WTC11 (cell line): ENCODE measurements at regions not wholly inside any gene's neighbourhood (a gene's known extent, or its start where the extent isn't known, plus 50 kb on each side); places are given as distances from the start of the nearest gene placed in this dataset.

ENCODE experiments used
- ATAC-seq: fragments of 200-7000 bp; cut with Tn5 transposase; 2 replicates; pipeline ENCODE4 v1.10.0; 2021; ENCODE audit warnings: mild to moderate bottlenecking, moderate library complexity
- CTCF ChIA-PET: fragments of 300-600 bp; sonication (Branson Sonifier 250); formaldehyde crosslinking; loops from one replicate; lab custom pipeline; 2021; ENCODE audit warnings: antibody characterized with exemption; lab: Charles Lee
- POLR2A ChIA-PET: fragments of 350-600 bp; sonication (Branson Sonifier 250); formaldehyde crosslinking; loops from one replicate; lab custom pipeline; 2021; ENCODE audit warnings: antibody characterized with exemption; lab: Charles Lee
- DNase-seq: peaks from one replicate; pipeline ENCODE4 v3.0.0; 2021; ENCODE audit warnings: low spot score
- H3K27ac Mint-ChIP-seq: 2 replicates; pipeline ENCODE4 v1.8.0; 2021; ENCODE audit warnings: mixed read lengths
- H3K27me3 Mint-ChIP-seq: 2 replicates; pipeline ENCODE4 v1.8.0; 2021; ENCODE audit warnings: low read depth, mild to moderate bottlenecking, moderate library complexity, mixed read lengths
- H3K36me3 Mint-ChIP-seq: 2 replicates; pipeline ENCODE4 v1.8.0; 2021; ENCODE audit warnings: mixed read lengths
- H3K4me1 Mint-ChIP-seq: 2 replicates; pipeline ENCODE4 v1.8.0; 2022; ENCODE audit warnings: mixed read lengths
- H3K4me3 Mint-ChIP-seq: 2 replicates; pipeline ENCODE4 v1.8.0; 2021; ENCODE audit warnings: mild to moderate bottlenecking, moderate library complexity, mixed read lengths
- H3K9me3 Mint-ChIP-seq: 2 replicates; pipeline ENCODE4 v1.8.0; 2021; ENCODE audit warnings: mixed read lengths
- ATF1 ChIP-seq: sonication (generic); formaldehyde crosslinking; IDR thresholded peaks from 2 replicates; pipeline ENCODE4 v1.8.1; 2023; ENCODE audit warnings: mild to moderate bottlenecking, moderate library complexity, missing genetic modification reagents
- ELF4 ChIP-seq: sonication (generic); formaldehyde crosslinking; IDR thresholded peaks from 2 replicates; pipeline ENCODE4 v1.8.1; 2022; ENCODE audit warnings: low read depth, mild to moderate bottlenecking, moderate library complexity, missing genetic modification reagents
- GRHL2 ChIP-seq: fragments of 250-450 bp; sonication (Bioruptor Pico); IDR thresholded peaks from 2 replicates; pipeline ENCODE4 v1.8.0; 2022; ENCODE audit warnings: mild to moderate bottlenecking, moderate library complexity; ENCODE audit not compliant: insufficient replicate concordance, severe bottlenecking
- GTF2I ChIP-seq: fragments of 250-450 bp; sonication (Bioruptor Pico); conservative IDR thresholded peaks from 2 replicates; pipeline ENCODE4 v1.4.0; 2021; ENCODE audit warnings: mild to moderate bottlenecking
- HMGA2 ChIP-seq: fragments of 250-450 bp; sonication (Bioruptor Pico); IDR thresholded peaks from 2 replicates; pipeline ENCODE4 v1.4.0; 2021; ENCODE audit warnings: mild to moderate bottlenecking, moderate library complexity
- IRF2 ChIP-seq: sonication (generic); formaldehyde crosslinking; IDR thresholded peaks from 2 replicates; pipeline ENCODE4 v1.8.0; 2022; ENCODE audit warnings: low read depth, missing genetic modification reagents, borderline replicate concordance
- JUN ChIP-seq: sonication (generic); formaldehyde crosslinking; IDR thresholded peaks from 2 replicates; pipeline ENCODE4 v1.8.0; 2023; ENCODE audit warnings: mild to moderate bottlenecking, missing genetic modification reagents
- KAT7 ChIP-seq: sonication (generic); formaldehyde crosslinking; IDR thresholded peaks from 2 replicates; pipeline ENCODE4 v1.8.1; 2023; ENCODE audit warnings: missing genetic modification reagents, mild to moderate bottlenecking, borderline replicate concordance
- MYBL2 ChIP-seq: sonication (generic); formaldehyde crosslinking; IDR thresholded peaks from 2 replicates; pipeline ENCODE4 v1.8.1; 2023; ENCODE audit warnings: mild to moderate bottlenecking, moderate library complexity, missing genetic modification reagents
- NFYB ChIP-seq: sonication (generic); formaldehyde crosslinking; conservative IDR thresholded peaks from 2 replicates; pipeline ENCODE4 v1.8.0; 2022; ENCODE audit warnings: low read depth, missing genetic modification reagents
- NR1H2 ChIP-seq: sonication (generic); formaldehyde crosslinking; IDR thresholded peaks from 2 replicates; pipeline ENCODE4 v1.9.0; 2021; ENCODE audit warnings: mild to moderate bottlenecking, moderate library complexity, missing genetic modification reagents
- NR2C2 ChIP-seq: sonication (generic); formaldehyde crosslinking; IDR thresholded peaks from 2 replicates; pipeline ENCODE4 v1.8.0; 2022; ENCODE audit warnings: mild to moderate bottlenecking, missing genetic modification reagents
- NR3C1 ChIP-seq: sonication (generic); formaldehyde crosslinking; conservative IDR thresholded peaks from 2 replicates; pipeline ENCODE4 v1.8.1; 2023; ENCODE audit warnings: low read depth, mild to moderate bottlenecking, missing genetic modification reagents
- RELA ChIP-seq: sonication (generic); formaldehyde crosslinking; IDR thresholded peaks from 2 replicates; pipeline ENCODE4 v1.8.1; 2022; ENCODE audit warnings: missing genetic modification reagents, mild to moderate bottlenecking, borderline replicate concordance
- RORB ChIP-seq: fragments of 250-450 bp; sonication (Bioruptor Pico); IDR thresholded peaks from 2 replicates; pipeline ENCODE4 v1.9.0; 2021; ENCODE audit warnings: mild to moderate bottlenecking
- SOX15 ChIP-seq: fragments of 250-450 bp; sonication (Bioruptor Pico); IDR thresholded peaks from 2 replicates; pipeline ENCODE4 v1.9.0; 2021; ENCODE audit warnings: mild to moderate bottlenecking
- TEAD1 ChIP-seq: sonication (generic); formaldehyde crosslinking; IDR thresholded peaks from 2 replicates; pipeline ENCODE4 v1.8.0; 2022; ENCODE audit warnings: mild to moderate bottlenecking, missing genetic modification reagents
- USF1 ChIP-seq: sonication (generic); formaldehyde crosslinking; IDR thresholded peaks from 2 replicates; pipeline ENCODE4 v1.8.0; 2022; ENCODE audit warnings: mild to moderate bottlenecking, missing genetic modification reagents
- ZNF232 ChIP-seq: sonication (generic); formaldehyde crosslinking; IDR thresholded peaks from 2 replicates; pipeline ENCODE4 v1.8.0; 2022; ENCODE audit warnings: mild to moderate bottlenecking, missing genetic modification reagents
- ZNF263 ChIP-seq: sonication (generic); formaldehyde crosslinking; IDR thresholded peaks from 2 replicates; pipeline ENCODE4 v1.8.1; 2022; ENCODE audit warnings: low read depth, mild to moderate bottlenecking, moderate library complexity, missing genetic modification reagents
- ZNF416 ChIP-seq: fragments of 250-450 bp; sonication (Bioruptor Pico); IDR thresholded peaks from 2 replicates; pipeline ENCODE4 v1.9.0; 2021; ENCODE audit warnings: mild to moderate bottlenecking, inconsistent platforms
- TF ChIP-seq, protein P1 (sequence below): sonication (generic); formaldehyde crosslinking; IDR thresholded peaks from 2 replicates; pipeline ENCODE4 v1.8.0; 2022; ENCODE audit warnings: missing genetic modification reagents
- TF ChIP-seq, protein P2 (sequence below): sonication (generic); formaldehyde crosslinking; IDR thresholded peaks from 2 replicates; pipeline ENCODE4 v1.8.0; 2022; ENCODE audit warnings: mild to moderate bottlenecking, missing genetic modification reagents

DNA sequence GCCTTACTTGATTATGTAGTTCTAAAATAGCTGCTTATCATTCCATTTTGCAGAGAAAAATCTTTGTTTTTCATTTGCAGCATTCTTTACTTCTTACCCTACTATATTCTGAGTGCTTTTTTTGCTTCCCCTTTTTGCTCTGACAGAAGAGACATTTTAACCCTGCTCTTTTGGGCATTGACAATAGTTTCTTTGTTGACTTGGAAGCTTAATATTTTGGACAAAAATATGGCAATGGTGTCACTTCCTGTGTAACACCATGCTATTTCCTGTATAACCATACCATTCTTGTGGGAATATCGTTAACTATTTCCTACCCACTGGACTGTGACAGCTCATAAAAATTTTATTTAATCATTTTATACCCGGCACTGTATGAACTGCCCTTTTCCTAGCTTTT lies 747.1 kb downstream of the CDH8 start:
- H3K4me3 Mint-ChIP-seq = no peak overlapping the region
- TF ChIP-seq NR3C1 (CRISPR knock-in tag) = no peak
- no peak for TF ChIP-seq RORB (CRISPR knock-in tag)
- no peak for TF ChIP-seq GTF2I (CRISPR knock-in tag)
- no peak for TF ChIP-seq NR2C2 (CRISPR knock-in tag)
- no peak for TF ChIP-seq SOX15 (CRISPR knock-in tag)
- ATAC-seq (no peak), DNase-seq (no peak)
- no peak overlapping the region for H3K27ac Mint-ChIP-seq
- peaks cover 19% of the 10 kb centered on the region for H3K4me1 Mint-ChIP-seq
- ChIA-PET POLR2A (no interaction called here), CTCF (interaction anchor here (1.3 kb wide), 1 partner anchor 11 kb away, joined by 4 read pairs; no protein-coding TSS in a partner anchor)
- H3K9me3 Mint-ChIP-seq = no peaks in the 10 kb centered on the region; the same call in 1 of the 2 replicates
- H3K27me3 Mint-ChIP-seq = no peaks in the 10 kb centered on the region
- no peaks in the 10 kb centered on the region for H3K36me3 Mint-ChIP-seq

DNA sequence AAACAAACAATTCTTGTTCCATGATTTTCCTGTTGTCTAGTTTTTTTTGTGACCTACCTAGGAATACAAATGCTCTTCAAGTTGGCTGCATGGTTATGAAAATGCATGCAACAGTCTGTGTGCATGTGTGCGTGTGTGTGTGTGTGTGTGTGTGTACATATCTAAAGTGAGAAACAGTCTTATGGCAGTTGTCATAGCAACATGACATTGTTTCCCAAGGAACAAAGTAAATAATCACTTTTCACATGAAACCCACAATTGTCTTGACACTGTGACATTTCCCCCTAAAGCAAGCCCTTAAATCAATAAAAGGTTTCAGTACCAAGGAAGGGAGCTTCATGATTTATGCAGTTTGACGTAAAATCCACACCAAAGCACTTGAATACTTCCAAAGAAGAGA lies 758.4 kb downstream of the CDH8 start:
- H3K36me3 Mint-ChIP-seq = no peaks in the 10 kb centered on the region
- ChIA-PET CTCF (no interaction called here), POLR2A (no interaction called here)
- no peaks in the 10 kb centered on the region for H3K27me3 Mint-ChIP-seq
- no peaks in the 10 kb centered on the region for H3K4me1 Mint-ChIP-seq
- ATAC-seq (no peak), DNase-seq (no peak)
- TF ChIP-seq TEAD1 = no peak
- TF ChIP-seq, protein P1, sequence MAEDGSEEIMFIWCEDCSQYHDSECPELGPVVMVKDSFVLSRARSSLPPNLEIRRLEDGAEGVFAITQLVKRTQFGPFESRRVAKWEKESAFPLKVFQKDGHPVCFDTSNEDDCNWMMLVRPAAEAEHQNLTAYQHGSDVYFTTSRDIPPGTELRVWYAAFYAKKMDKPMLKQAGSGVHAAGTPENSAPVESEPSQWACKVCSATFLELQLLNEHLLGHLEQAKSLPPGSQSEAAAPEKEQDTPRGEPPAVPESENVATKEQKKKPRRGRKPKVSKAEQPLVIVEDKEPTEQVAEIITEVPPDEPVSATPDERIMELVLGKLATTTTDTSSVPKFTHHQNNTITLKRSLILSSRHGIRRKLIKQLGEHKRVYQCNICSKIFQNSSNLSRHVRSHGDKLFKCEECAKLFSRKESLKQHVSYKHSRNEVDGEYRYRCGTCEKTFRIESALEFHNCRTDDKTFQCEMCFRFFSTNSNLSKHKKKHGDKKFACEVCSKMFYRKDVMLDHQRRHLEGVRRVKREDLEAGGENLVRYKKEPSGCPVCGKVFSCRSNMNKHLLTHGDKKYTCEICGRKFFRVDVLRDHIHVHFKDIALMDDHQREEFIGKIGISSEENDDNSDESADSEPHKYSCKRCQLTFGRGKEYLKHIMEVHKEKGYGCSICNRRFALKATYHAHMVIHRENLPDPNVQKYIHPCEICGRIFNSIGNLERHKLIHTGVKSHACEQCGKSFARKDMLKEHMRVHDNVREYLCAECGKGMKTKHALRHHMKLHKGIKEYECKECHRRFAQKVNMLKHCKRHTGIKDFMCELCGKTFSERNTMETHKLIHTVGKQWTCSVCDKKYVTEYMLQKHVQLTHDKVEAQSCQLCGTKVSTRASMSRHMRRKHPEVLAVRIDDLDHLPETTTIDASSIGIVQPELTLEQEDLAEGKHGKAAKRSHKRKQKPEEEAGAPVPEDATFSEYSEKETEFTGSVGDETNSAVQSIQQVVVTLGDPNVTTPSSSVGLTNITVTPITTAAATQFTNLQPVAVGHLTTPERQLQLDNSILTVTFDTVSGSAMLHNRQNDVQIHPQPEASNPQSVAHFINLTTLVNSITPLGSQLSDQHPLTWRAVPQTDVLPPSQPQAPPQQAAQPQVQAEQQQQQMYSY (CRISPR knock-in tag) = no peak
- no peak for TF ChIP-seq IRF2 (CRISPR knock-in tag)
- no peak for TF ChIP-seq RELA (CRISPR knock-in tag)
- TF ChIP-seq NR1H2 (CRISPR knock-in tag) = no peak
- no peak for TF ChIP-seq HMGA2
- no peak for TF ChIP-seq ZNF232 (CRISPR knock-in tag)
- no peak for TF ChIP-seq ATF1 (CRISPR knock-in tag)
- no peak for TF ChIP-seq ELF4 (CRISPR knock-in tag)
- no peak for TF ChIP-seq RORB (CRISPR knock-in tag)
- no peak for TF ChIP-seq MYBL2 (CRISPR knock-in tag)
- no peak for TF ChIP-seq JUN (CRISPR knock-in tag)
- TF ChIP-seq NFYB = no peak
- TF ChIP-seq ZNF416 = no peak
- TF ChIP-seq, protein P2, sequence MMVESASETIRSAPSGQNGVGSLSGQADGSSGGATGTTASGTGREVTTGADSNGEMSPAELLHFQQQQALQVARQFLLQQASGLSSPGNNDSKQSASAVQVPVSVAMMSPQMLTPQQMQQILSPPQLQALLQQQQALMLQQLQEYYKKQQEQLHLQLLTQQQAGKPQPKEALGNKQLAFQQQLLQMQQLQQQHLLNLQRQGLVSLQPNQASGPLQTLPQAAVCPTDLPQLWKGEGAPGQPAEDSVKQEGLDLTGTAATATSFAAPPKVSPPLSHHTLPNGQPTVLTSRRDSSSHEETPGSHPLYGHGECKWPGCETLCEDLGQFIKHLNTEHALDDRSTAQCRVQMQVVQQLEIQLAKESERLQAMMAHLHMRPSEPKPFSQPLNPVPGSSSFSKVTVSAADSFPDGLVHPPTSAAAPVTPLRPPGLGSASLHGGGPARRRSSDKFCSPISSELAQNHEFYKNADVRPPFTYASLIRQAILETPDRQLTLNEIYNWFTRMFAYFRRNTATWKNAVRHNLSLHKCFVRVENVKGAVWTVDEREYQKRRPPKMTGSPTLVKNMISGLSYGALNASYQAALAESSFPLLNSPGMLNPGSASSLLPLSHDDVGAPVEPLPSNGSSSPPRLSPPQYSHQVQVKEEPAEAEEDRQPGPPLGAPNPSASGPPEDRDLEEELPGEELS = no peak
- no peak for TF ChIP-seq KAT7 (CRISPR knock-in tag)
- TF ChIP-seq USF1 (CRISPR knock-in tag) = no peak
- no peak for TF ChIP-seq GRHL2
- TF ChIP-seq ZNF263 (CRISPR knock-in tag) = no peak
- H3K4me3 Mint-ChIP-seq = no peak overlapping the region
- no peak overlapping the region for H3K27ac Mint-ChIP-seq
- H3K9me3 Mint-ChIP-seq = 0 out of 2 replicates have a peak, but pooled peaks cover under 1% of the 10 kb centered on the region
